Neural progenitor cell (in vitro differentiated cells): ENCODE measurements at regions not wholly inside any gene's neighbourhood (a gene's known extent, or its start where the extent isn't known, plus 50 kb on each side); places are given as distances from the start of the nearest gene placed in this dataset.
"Not testable (repeated sequence)": the region's sequence is repeated elsewhere in the genome, so short reads cannot be mapped to it uniquely, and the experiment has no call there.

Source experiments
- EZH2 ChIP-seq: fragments of 200-600 bp; sonication (generic); IDR thresholded peaks from 2 replicates; pipeline ENCODE4 v1.6.1; 2017; ENCODE audit warnings: antibody characterized with exemption, mild to moderate bottlenecking, moderate library complexity
- TF ChIP-seq, protein P1 (sequence below): fragments of 200-600 bp; sonication (generic); IDR thresholded peaks from 2 replicates; pipeline ENCODE4 v1.5.1; 2017; ENCODE audit warnings: antibody characterized with exemption, mild to moderate bottlenecking

DNA sequence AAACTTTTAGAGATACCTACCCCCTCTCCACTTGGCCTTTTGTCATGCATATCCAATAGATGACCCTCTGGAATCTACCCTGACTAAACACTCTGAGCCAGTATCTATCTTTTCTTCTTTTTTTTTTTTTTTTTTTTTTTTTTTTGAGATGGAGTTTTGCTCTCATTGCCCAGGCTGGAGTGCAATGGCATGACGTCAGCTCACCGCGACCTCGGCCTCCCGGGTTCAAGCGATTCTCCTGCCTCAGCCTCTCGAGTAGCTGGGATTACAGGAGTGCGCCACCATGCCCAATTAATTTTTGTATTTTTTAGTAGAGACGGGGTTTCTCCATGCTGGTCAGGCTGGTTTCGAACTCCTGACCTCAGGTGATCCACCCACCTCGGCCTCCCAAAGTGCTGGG is 50.8 kb upstream of the GRIN2B start:
- TF ChIP-seq, protein P1, sequence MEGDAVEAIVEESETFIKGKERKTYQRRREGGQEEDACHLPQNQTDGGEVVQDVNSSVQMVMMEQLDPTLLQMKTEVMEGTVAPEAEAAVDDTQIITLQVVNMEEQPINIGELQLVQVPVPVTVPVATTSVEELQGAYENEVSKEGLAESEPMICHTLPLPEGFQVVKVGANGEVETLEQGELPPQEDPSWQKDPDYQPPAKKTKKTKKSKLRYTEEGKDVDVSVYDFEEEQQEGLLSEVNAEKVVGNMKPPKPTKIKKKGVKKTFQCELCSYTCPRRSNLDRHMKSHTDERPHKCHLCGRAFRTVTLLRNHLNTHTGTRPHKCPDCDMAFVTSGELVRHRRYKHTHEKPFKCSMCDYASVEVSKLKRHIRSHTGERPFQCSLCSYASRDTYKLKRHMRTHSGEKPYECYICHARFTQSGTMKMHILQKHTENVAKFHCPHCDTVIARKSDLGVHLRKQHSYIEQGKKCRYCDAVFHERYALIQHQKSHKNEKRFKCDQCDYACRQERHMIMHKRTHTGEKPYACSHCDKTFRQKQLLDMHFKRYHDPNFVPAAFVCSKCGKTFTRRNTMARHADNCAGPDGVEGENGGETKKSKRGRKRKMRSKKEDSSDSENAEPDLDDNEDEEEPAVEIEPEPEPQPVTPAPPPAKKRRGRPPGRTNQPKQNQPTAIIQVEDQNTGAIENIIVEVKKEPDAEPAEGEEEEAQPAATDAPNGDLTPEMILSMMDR, result not testable (repeated sequence)
- not testable (repeated sequence) for TF ChIP-seq EZH2
